ENCODE measurements at regions not wholly inside any gene's neighbourhood (a gene's known extent, or its start where the extent isn't known, plus 50 kb on each side); places are given as distances from the start of the nearest gene placed in this dataset.
"Not testable (repeated sequence)": the region's sequence is repeated elsewhere in the genome, so short reads cannot be mapped to it uniquely, and the experiment has no call there.

DNA sequence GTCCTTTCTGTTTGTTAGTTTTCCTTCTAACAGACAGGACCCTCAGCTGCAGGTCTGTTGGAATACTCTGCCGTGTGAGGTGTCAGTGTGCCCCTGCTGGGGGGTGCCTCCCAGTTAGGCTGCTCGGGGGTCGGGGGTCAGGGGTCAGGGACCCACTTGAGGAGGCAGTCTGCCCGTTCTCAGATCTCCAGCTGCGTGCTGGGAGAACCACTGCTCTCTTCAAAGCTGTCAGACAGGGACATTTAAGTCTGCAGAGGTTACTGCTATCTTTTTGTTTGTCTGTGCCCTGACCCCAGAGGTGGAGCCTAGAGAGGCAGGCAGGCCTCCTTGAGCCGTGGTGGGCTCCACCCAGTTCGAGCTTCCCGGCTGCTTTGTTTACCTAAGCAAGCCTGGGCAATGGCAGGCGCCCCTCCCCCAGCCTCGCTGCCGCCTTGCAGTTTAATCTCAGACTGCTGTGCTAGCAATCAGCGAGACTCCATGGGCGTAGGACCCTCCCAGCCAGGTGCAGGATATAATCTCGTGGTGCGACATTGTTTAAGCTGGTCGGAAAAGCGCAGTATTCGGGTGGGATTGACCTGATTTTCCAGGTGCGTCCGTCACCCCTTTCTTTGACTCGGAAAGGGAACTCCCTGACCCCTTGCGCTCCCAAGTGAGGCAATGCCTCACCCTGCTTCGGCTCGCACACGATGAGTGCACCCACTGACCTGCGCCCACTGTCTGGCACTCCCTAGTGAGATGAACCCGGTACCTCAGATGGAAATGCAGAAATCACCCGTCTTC is 2002.0 kb upstream of the CDH6 start:
- TF ChIP-seq, protein P1, sequence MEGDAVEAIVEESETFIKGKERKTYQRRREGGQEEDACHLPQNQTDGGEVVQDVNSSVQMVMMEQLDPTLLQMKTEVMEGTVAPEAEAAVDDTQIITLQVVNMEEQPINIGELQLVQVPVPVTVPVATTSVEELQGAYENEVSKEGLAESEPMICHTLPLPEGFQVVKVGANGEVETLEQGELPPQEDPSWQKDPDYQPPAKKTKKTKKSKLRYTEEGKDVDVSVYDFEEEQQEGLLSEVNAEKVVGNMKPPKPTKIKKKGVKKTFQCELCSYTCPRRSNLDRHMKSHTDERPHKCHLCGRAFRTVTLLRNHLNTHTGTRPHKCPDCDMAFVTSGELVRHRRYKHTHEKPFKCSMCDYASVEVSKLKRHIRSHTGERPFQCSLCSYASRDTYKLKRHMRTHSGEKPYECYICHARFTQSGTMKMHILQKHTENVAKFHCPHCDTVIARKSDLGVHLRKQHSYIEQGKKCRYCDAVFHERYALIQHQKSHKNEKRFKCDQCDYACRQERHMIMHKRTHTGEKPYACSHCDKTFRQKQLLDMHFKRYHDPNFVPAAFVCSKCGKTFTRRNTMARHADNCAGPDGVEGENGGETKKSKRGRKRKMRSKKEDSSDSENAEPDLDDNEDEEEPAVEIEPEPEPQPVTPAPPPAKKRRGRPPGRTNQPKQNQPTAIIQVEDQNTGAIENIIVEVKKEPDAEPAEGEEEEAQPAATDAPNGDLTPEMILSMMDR (IDR thresholded peaks at IDR 0.05; ENCODE audit: low read depth, low read length), result not testable (repeated sequence)
- not testable (repeated sequence) for TF ChIP-seq POLR2A (IDR thresholded peaks at IDR 0.05; ENCODE audit: extremely low read depth, insufficient read length); MYC (IDR thresholded peaks at IDR 0.05; ENCODE audit: low read depth, low read length)
- TF ChIP-seq, protein P2, sequence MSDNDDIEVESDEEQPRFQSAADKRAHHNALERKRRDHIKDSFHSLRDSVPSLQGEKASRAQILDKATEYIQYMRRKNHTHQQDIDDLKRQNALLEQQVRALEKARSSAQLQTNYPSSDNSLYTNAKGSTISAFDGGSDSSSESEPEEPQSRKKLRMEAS (IDR thresholded peaks at IDR 0.05; ENCODE audit: low read depth, low read length), result not testable (repeated sequence)
